Endothelial cell of umbilical vein (primary cell): ENCODE measurements at regions not wholly inside any gene's neighbourhood (a gene's known extent, or its start where the extent isn't known, plus 50 kb on each side); places are given as distances from the start of the nearest gene placed in this dataset.

Experiments
- BruUV-seq: library from RNA; stranded (reverse); fragments of 400-500 nt; replicated peaks from 2 replicates; lab custom pipeline; 2021; lab: Mats Ljungman, UMichigan
- CTCF ChIA-PET: fragments of 300-600, 350-600 bp; sonication (Branson Sonifier 250); formaldehyde crosslinking; loops from one replicate; lab custom pipeline; 2021; ENCODE audit warnings: antibody characterized with exemption, inconsistent platforms; lab: Charles Lee
- POLR2A ChIA-PET: fragments of 300-600, 350-600 bp; sonication (Branson Sonifier 250); formaldehyde crosslinking; loops from one replicate; lab custom pipeline; 2021; ENCODE audit warnings: antibody characterized with exemption, inconsistent platforms; lab: Charles Lee
- DNase-seq: peaks from one replicate; pipeline ENCODE4 v3.0.0-alpha.2; 2011; ENCODE audit warnings: low read depth, low spot score
- FAIRE-seq: peaks from 2 replicates; lab custom pipeline; 2011; peaks lifted over from hg19 to GRCh38; lab: Jason Lieb, UNC
- H2AFZ ChIP-seq: 2 replicates; pipeline ENCODE4 v1.6.0; 2012; ENCODE audit warnings: low read depth, low read length, control low read depth, inconsistent platforms
- H3K27ac ChIP-seq: 2 replicates; pipeline ENCODE4 v1.5.1; 2011; ENCODE audit warnings: low read depth, mild to moderate bottlenecking, control low read depth, low read length, moderate library complexity; ENCODE audit not compliant: insufficient read depth
- H3K27me3 ChIP-seq, 2 experiments: 2 replicates each; pipeline versions ENCODE4 v1.6.0 to v1.6.1; 2011; ENCODE audit warnings: low read length in 2 of 2, mixed read lengths in 1 of 2; ENCODE audit not compliant: control insufficient read depth in 2 of 2, insufficient read depth in 2 of 2
- H3K36me3 ChIP-seq, 2 experiments: 2 replicates in 1 of 2; 3 replicates in 1 of 2; pipeline ENCODE4 v1.5.1; 2011; ENCODE audit warnings: low read length in 2 of 2, mild to moderate bottlenecking in 1 of 2, moderate library complexity in 1 of 2; ENCODE audit not compliant: control insufficient read depth in 2 of 2, insufficient read depth in 2 of 2; ENCODE audit errors: extremely low read depth in 1 of 2
- H3K4me1 ChIP-seq: 3 replicates; pipeline ENCODE4 v1.5.1; 2011; ENCODE audit warnings: mild to moderate bottlenecking, low read length; ENCODE audit not compliant: control insufficient read depth, insufficient read depth; ENCODE audit errors: extremely low read depth
- H3K4me2 ChIP-seq: 2 replicates; pipeline ENCODE4 v1.6.1; 2011; ENCODE audit warnings: low read length, control low read depth, mixed read lengths; ENCODE audit not compliant: insufficient read depth
- H3K4me3 ChIP-seq, 3 experiments: fragments of 200-600 bp in 1 of 3; sonication (generic), shearing (Covaris generic) in 1 of 3; replicated peaks in 1 of 3; 2 replicates each; pipeline ENCODE4 v1.5.1; 2011 to 2016; ENCODE audit warnings: control low read depth in 3 of 3, low read length in 3 of 3, mild to moderate bottlenecking in 2 of 3, inconsistent platforms in 1 of 3, low read depth in 1 of 3, moderate library complexity in 1 of 3; ENCODE audit not compliant: insufficient read depth in 1 of 3
- H3K79me2 ChIP-seq: 2 replicates; pipeline ENCODE4 v1.6.0; 2012; ENCODE audit warnings: low read length, inconsistent platforms; ENCODE audit not compliant: control insufficient read depth, insufficient read depth
- H3K9ac ChIP-seq: replicated peaks from 2 replicates; pipeline ENCODE3; 2011; ENCODE audit warnings: low read length, control low read depth; ENCODE audit not compliant: insufficient read depth; ENCODE audit errors: extremely low read depth
- H3K9me1 ChIP-seq: replicated peaks from 3 replicates; pipeline ENCODE4 v1.6.0; 2011; ENCODE audit warnings: mild to moderate bottlenecking, low read length; ENCODE audit not compliant: control insufficient read depth, insufficient read depth; ENCODE audit errors: extremely low read depth
- H3K9me3 ChIP-seq: replicated peaks from 2 replicates; pipeline ENCODE4 v1.5.1; 2012; ENCODE audit warnings: low read length, inconsistent platforms; ENCODE audit not compliant: control insufficient read depth, insufficient read depth
- H4K20me1 ChIP-seq: replicated peaks from 2 replicates; pipeline ENCODE3; 2011; ENCODE audit warnings: mild to moderate bottlenecking, low read length; ENCODE audit not compliant: control insufficient read depth, insufficient read depth; ENCODE audit errors: extremely low read depth
- CTCF ChIP-seq, 2 donors: IDR thresholded peaks; 1 replicate in 1 of 2; 2 replicates in 1 of 2; pipeline ENCODE4 v1.5.1; 2011; ENCODE audit warnings: low read length in 2 of 2, mild to moderate bottlenecking in 2 of 2, moderate library complexity in 2 of 2, control low read depth in 1 of 2, inconsistent platforms in 1 of 2, low read depth in 1 of 2; ENCODE audit not compliant: insufficient read depth in 1 of 2; ENCODE audit errors: extremely low read depth in 1 of 2
- EZH2 ChIP-seq: IDR thresholded peaks from 2 replicates; pipeline ENCODE4 v1.6.1; 2012; ENCODE audit warnings: borderline replicate concordance, low read depth, mild to moderate bottlenecking, moderate library complexity, low read length, inconsistent platforms; ENCODE audit not compliant: severe bottlenecking
- FOS ChIP-seq: IDR thresholded peaks from 2 replicates; pipeline ENCODE4 v1.6.1; 2011; ENCODE audit warnings: mild to moderate bottlenecking, low read length, moderate library complexity, borderline replicate concordance; ENCODE audit not compliant: insufficient read depth
- GATA2 ChIP-seq: IDR thresholded peaks from 2 replicates; pipeline ENCODE4 v1.7.0; 2011; ENCODE audit warnings: low read depth, mild to moderate bottlenecking, moderate library complexity, mixed read lengths, low read length; ENCODE audit not compliant: insufficient read length, insufficient read depth
- JUN ChIP-seq: IDR thresholded peaks from 2 replicates; pipeline ENCODE4 v1.6.1; 2011; ENCODE audit warnings: borderline replicate concordance, low read depth; ENCODE audit not compliant: insufficient read length, insufficient read depth
- MYC ChIP-seq: IDR thresholded peaks from one replicate; pipeline ENCODE4 v1.6.1; 2011; ENCODE audit warnings: mild to moderate bottlenecking, low read depth, low read length
- POLR2A ChIP-seq: IDR thresholded peaks from 2 replicates; pipeline ENCODE4 v1.6.1; 2012; ENCODE audit warnings: low read depth, mild to moderate bottlenecking, control low read depth, low read length
- POLR2AphosphoS5 ChIP-seq: IDR thresholded peaks from 2 replicates; pipeline ENCODE4 v1.6.1; 2012; ENCODE audit warnings: low read depth, mild to moderate bottlenecking, control low read depth, low read length, moderate library complexity; ENCODE audit not compliant: insufficient read depth
- dilution Hi-C: fragments of 300-500 bp; cut with MboI; formaldehyde crosslinking; loops from one replicate; pipeline ENCODE4 v1.15.0; 2019; ENCODE audit warnings: low sequenced_read_pairs; ENCODE audit not compliant: extremely low pct_ligation_motif_present
- intact Hi-C: fragments of 100-400 bp; cut with micrococcal nuclease; formaldehyde crosslinking; loops from one replicate; pipeline ENCODE4 v1.10.0; 2022
- TF ChIP-seq, protein P1 (sequence below): IDR thresholded peaks from 2 replicates; pipeline ENCODE4 v1.6.1; 2011; ENCODE audit not compliant: insufficient read depth, insufficient read length

- no peaks in the 10 kb centered on the region for H4K20me1 ChIP-seq
- CTCF ChIA-PET, result interaction anchor here (0.8 kb wide), 2 partner anchors 19 to 28 kb away, joined by 3 read pairs; no protein-coding TSS in a partner anchor
- H3K4me3 ChIP-seq, result no peak overlapping the region
- no peak for DNase-seq
- TF ChIP-seq CTCF (IDR thresholded peaks at IDR 0.05; ENCODE audit: extremely low read depth in 1 of 2, insufficient read depth in 1 of 2, low read depth in 1 of 2, low read length in 2 of 2) (no peak), POLR2A (no peak), GATA2 (no peak), FOS (no peak), MYC (no peak), POLR2AphosphoS5 (no peak), JUN (no peak), EZH2 (no peak)
- TF ChIP-seq, protein P1, sequence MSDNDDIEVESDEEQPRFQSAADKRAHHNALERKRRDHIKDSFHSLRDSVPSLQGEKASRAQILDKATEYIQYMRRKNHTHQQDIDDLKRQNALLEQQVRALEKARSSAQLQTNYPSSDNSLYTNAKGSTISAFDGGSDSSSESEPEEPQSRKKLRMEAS, result no peak
- no peak overlapping the region for H2AFZ ChIP-seq
- no peaks in the 10 kb centered on the region for H3K9me3 ChIP-seq
- no peak for FAIRE-seq
- H3K36me3 ChIP-seq, result no peaks in the 10 kb centered on the region
- dilution Hi-C loops (no loop called here), intact Hi-C loops (no loop called here)
- H3K4me2 ChIP-seq, result no peak overlapping the region
- no peaks in the 10 kb centered on the region for H3K27me3 ChIP-seq
- POLR2A ChIA-PET, result no interaction called here
- H3K4me1 ChIP-seq, result no peaks in the 10 kb centered on the region
- H3K27ac ChIP-seq, result no peak overlapping the region
- BruUV-seq, result no TSS peak
- no peaks in the 10 kb centered on the region for H3K79me2 ChIP-seq
- no peak overlapping the region for H3K9ac ChIP-seq
- no peaks in the 10 kb centered on the region for H3K9me1 ChIP-seq
Observed at GRCh38 chr5:82765765-82766164, 311.4 kb downstream of the TMEM167A start.
